Osteoblast (primary cell): ENCODE measurements at regions not wholly inside any gene's neighbourhood (a gene's known extent, or its start where the extent isn't known, plus 50 kb on each side); places are given as distances from the start of the nearest gene placed in this dataset.

Experiments
- DNase-seq: peaks from one replicate; pipeline ENCODE4 v3.0.0; 2011; ENCODE audit warnings: low spot score, mixed read lengths; ENCODE audit not compliant: insufficient read length; ENCODE audit errors: missing footprints
- H2AFZ ChIP-seq: 2 replicates; pipeline ENCODE4 v1.6.0; 2011; ENCODE audit warnings: mild to moderate bottlenecking, low read length
- H3K27ac ChIP-seq: 2 replicates; pipeline ENCODE4 v1.5.1; 2011; ENCODE audit warnings: mild to moderate bottlenecking, low read depth, low read length, moderate library complexity
- H3K27me3 ChIP-seq: 2 replicates; pipeline ENCODE4 v1.6.0; 2012; ENCODE audit warnings: mild to moderate bottlenecking, control low read depth, inconsistent platforms, low read length, moderate library complexity; ENCODE audit not compliant: insufficient read depth
- H3K36me3 ChIP-seq: 2 replicates; pipeline ENCODE4 v1.5.1; 2011; ENCODE audit warnings: mild to moderate bottlenecking, low read length, control low read depth, moderate library complexity; ENCODE audit not compliant: insufficient read depth
- H3K4me1 ChIP-seq: 2 replicates; pipeline ENCODE4 v1.5.1; 2011; ENCODE audit warnings: mild to moderate bottlenecking, low read length, control low read depth, moderate library complexity; ENCODE audit not compliant: insufficient read depth
- H3K4me2 ChIP-seq: 2 replicates; pipeline ENCODE4 v1.6.0; 2011; ENCODE audit warnings: mild to moderate bottlenecking, low read length; ENCODE audit not compliant: insufficient read depth
- H3K4me3 ChIP-seq: fragments of 200-600 bp; sonication (generic); 3 replicates; pipeline ENCODE4 v1.5.1; 2012; ENCODE audit warnings: mild to moderate bottlenecking, low read length, inconsistent platforms; ENCODE audit not compliant: insufficient read depth
- H3K79me2 ChIP-seq: 2 replicates; pipeline ENCODE4 v1.6.0; 2012; ENCODE audit warnings: mild to moderate bottlenecking, low read length, control low read depth, inconsistent platforms; ENCODE audit not compliant: insufficient read depth
- H3K9me3 ChIP-seq: 2 replicates; pipeline ENCODE4 v1.5.1; 2011; ENCODE audit warnings: low read depth, low read length, control low read depth
- H4K20me1 ChIP-seq: 2 replicates; pipeline ENCODE4 v1.6.0; 2012; ENCODE audit warnings: mild to moderate bottlenecking, low read length, control low read depth; ENCODE audit not compliant: insufficient read depth
- CTCF ChIP-seq: IDR thresholded peaks from 2 replicates; pipeline ENCODE4 v1.5.1; 2011; ENCODE audit warnings: mild to moderate bottlenecking, low read depth, low read length, moderate library complexity; ENCODE audit errors: extremely low read depth

- Histone ChIP-seq H3K4me3 (no peak overlapping the region), H3K27me3 (no peaks in the 10 kb centered on the region), H4K20me1 (no peaks in the 10 kb centered on the region), H3K4me2 (no peak overlapping the region), H3K9me3 (no peaks in the 10 kb centered on the region), H3K36me3 (no peaks in the 10 kb centered on the region), H2AFZ (no peak overlapping the region), H3K4me1 (peaks cover 42% of the 10 kb centered on the region), H3K27ac (no peak overlapping the region), H3K79me2 (no peaks in the 10 kb centered on the region)
- DNase-seq = no peak
- TF ChIP-seq CTCF = no peak
These were observed 148.6 kb upstream of the SLC38A2 start for GRCh38 chr12:46521145-46521544.

- Histone ChIP-seq H3K36me3 (peaks cover 6% of the 10 kb centered on the region), H4K20me1 (no peaks in the 10 kb centered on the region), H3K9me3 (no peaks in the 10 kb centered on the region), H2AFZ (no peak overlapping the region), H3K79me2 (no peaks in the 10 kb centered on the region), H3K27me3 (no peaks in the 10 kb centered on the region), H3K4me3 (no peak overlapping the region), H3K4me2 (no peak overlapping the region), H3K27ac (no peak overlapping the region), H3K4me1 (peaks cover 32% of the 10 kb centered on the region)
- DNase-seq = no peak
- TF ChIP-seq CTCF = no peak
These were observed 146.8 kb upstream of the SLC38A2 start for GRCh38 chr12:46519407-46519806.

- no peaks in the 10 kb centered on the region for H3K79me2 ChIP-seq
- no peak overlapping the region for H3K4me2 ChIP-seq
- peaks cover 25% of the 10 kb centered on the region for H3K4me1 ChIP-seq
- no peak for DNase-seq
- no peak for TF ChIP-seq CTCF
- H3K4me3 ChIP-seq = no peak overlapping the region
- H4K20me1 ChIP-seq = no peaks in the 10 kb centered on the region
- no peaks in the 10 kb centered on the region for H3K9me3 ChIP-seq
- H3K27ac ChIP-seq = no peak overlapping the region
- H3K27me3 ChIP-seq = no peaks in the 10 kb centered on the region
- peaks cover 6% of the 10 kb centered on the region for H3K36me3 ChIP-seq
- no peak overlapping the region for H2AFZ ChIP-seq
These were observed 146.2 kb upstream of the SLC38A2 start for GRCh38 chr12:46518729-46519128.

GRCh38 chr12:46518169-46518568 lies 145.6 kb upstream of the SLC38A2 start:
- no peak for DNase-seq
- H3K27me3 ChIP-seq = no peaks in the 10 kb centered on the region
- no peaks in the 10 kb centered on the region for H4K20me1 ChIP-seq
- H3K4me2 ChIP-seq = no peak overlapping the region
- no peak overlapping the region for H2AFZ ChIP-seq
- TF ChIP-seq CTCF = no peak
- no peak overlapping the region for H3K4me3 ChIP-seq
- no peaks in the 10 kb centered on the region for H3K9me3 ChIP-seq
- no peak overlapping the region for H3K27ac ChIP-seq
- H3K36me3 ChIP-seq = peaks cover 6% of the 10 kb centered on the region
- H3K79me2 ChIP-seq = no peaks in the 10 kb centered on the region
- peaks cover 19% of the 10 kb centered on the region for H3K4me1 ChIP-seq
